HepG2 (cell line): ENCODE measurements at regions not wholly inside any gene's neighbourhood (a gene's known extent, or its start where the extent isn't known, plus 50 kb on each side); places are given as distances from the start of the nearest gene placed in this dataset.

Experiments
- ATAC-seq: fragments of 200-7000 bp; cut with Tn5 transposase; 3 replicates; pipeline ENCODE4 v1.9.1; 2020; ENCODE audit warnings: mild to moderate bottlenecking, moderate library complexity
- BruUV-seq: library from RNA; stranded (reverse); fragments of 400-500 nt; replicated peaks from 2 replicates; lab custom pipeline; 2021; lab: Mats Ljungman, UMichigan
- CTCF ChIA-PET: fragments of 300-600 bp; formaldehyde crosslinking; extraction: SDS; loops from one replicate; lab custom pipeline; 2021; ENCODE audit warnings: low total read pairs, inconsistent platforms, low intra/inter-chr PET ratio; lab: Yijun Ruan, JAX
- POLR2A ChIA-PET: fragments of 350-600 bp; sonication (Branson Sonifier 250); formaldehyde crosslinking; loops from one replicate; lab custom pipeline; 2020; ENCODE audit warnings: antibody characterized with exemption, inconsistent platforms; lab: Yijun Ruan, JAX
- DNase-seq: peaks from one replicate; pipeline ENCODE4 v3.0.0-alpha.2; 2015; ENCODE audit warnings: low spot score
- FAIRE-seq: peaks from 3 replicates; lab custom pipeline; 2011; peaks lifted over from hg19 to GRCh38; lab: Jason Lieb, UNC
- H2AFZ ChIP-seq: one replicate; pipeline ENCODE4 v1.6.1; 2011; ENCODE audit warnings: low read length, inconsistent platforms
- H3K27ac ChIP-seq: fragments of 300-600 bp; 3 replicates; pipeline ENCODE4 v1.8.0; 2011; ENCODE audit warnings: mixed run types, mild to moderate bottlenecking, mixed read lengths, low read length, inconsistent platforms; ENCODE audit not compliant: insufficient read depth; ENCODE audit errors: extremely low read length
- H3K27me3 ChIP-seq, 2 experiments: fragments of 200-600 bp in 1 of 2; 2 replicates in 1 of 2; 3 replicates in 1 of 2; pipeline versions ENCODE4 v1.6.0 to v1.8.0; 2011; ENCODE audit warnings: low read length in 2 of 2, mild to moderate bottlenecking in 2 of 2, moderate library complexity in 2 of 2, inconsistent platforms in 1 of 2; ENCODE audit not compliant: insufficient read depth in 2 of 2, control insufficient read depth in 1 of 2
- H3K36me3 ChIP-seq, 2 experiments: fragments of 200-600 bp in 1 of 2; replicated peaks in 1 of 2; 2 replicates in 1 of 2; 3 replicates in 1 of 2; pipeline versions ENCODE4 v1.5.1 to v1.8.0; 2011; ENCODE audit warnings: low read length in 2 of 2, inconsistent platforms in 1 of 2; ENCODE audit not compliant: insufficient read depth in 2 of 2, control insufficient read depth in 1 of 2
- H3K4me1 ChIP-seq: 2 replicates; pipeline ENCODE4 v1.5.1; 2012; ENCODE audit warnings: low read length, inconsistent platforms; ENCODE audit not compliant: insufficient read depth
- H3K4me2 ChIP-seq: 2 replicates; pipeline ENCODE4 v1.6.0; 2011; ENCODE audit warnings: low read depth, low read length, inconsistent platforms
- H3K4me3 ChIP-seq, 3 experiments: fragments of 200-600 bp in 1 of 3; sonication (generic), shearing (Covaris generic) in 1 of 3; replicated peaks in 1 of 3; 2 replicates each; pipeline ENCODE4 v1.5.1; 2011 to 2016; ENCODE audit warnings: low read length in 3 of 3, inconsistent platforms in 2 of 3, low read depth in 2 of 3, mild to moderate bottlenecking in 2 of 3, control low read depth in 1 of 3, mixed read lengths in 1 of 3; ENCODE audit not compliant: insufficient read depth in 1 of 3
- H3K79me2 ChIP-seq: one replicate; pipeline ENCODE4 v1.6.1; 2011; ENCODE audit warnings: low read length, inconsistent platforms; ENCODE audit not compliant: insufficient read depth
- H3K9ac ChIP-seq: 2 replicates; pipeline ENCODE4 v1.6.0; 2011; ENCODE audit warnings: mild to moderate bottlenecking, low read depth, low read length, inconsistent platforms; ENCODE audit not compliant: insufficient read depth
- H3K9me3 ChIP-seq: 2 replicates; pipeline ENCODE4 v1.5.1; 2012; ENCODE audit warnings: mild to moderate bottlenecking, low read length
- H4K20me1 ChIP-seq: 2 replicates; pipeline ENCODE4 v1.6.0; 2011; ENCODE audit warnings: inconsistent platforms, mild to moderate bottlenecking, low read length, moderate library complexity; ENCODE audit not compliant: insufficient read depth
- ISL2 ChIP-seq: sonication (generic); formaldehyde crosslinking; IDR thresholded peaks from 2 replicates; pipeline ENCODE4 v1.5.0; 2020; ENCODE audit warnings: missing genetic modification reagents
- JDP2 ChIP-seq: sonication (generic); formaldehyde crosslinking; IDR thresholded peaks from 2 replicates; pipeline ENCODE4 v1.8.1; 2022; ENCODE audit warnings: missing genetic modification reagents, borderline replicate concordance
- NFATC3 ChIP-seq: sonication (generic); formaldehyde crosslinking; IDR thresholded peaks from 2 replicates; pipeline ENCODE4 v1.5.1; 2020; ENCODE audit warnings: mild to moderate bottlenecking, missing genetic modification reagents
- TRIM24 ChIP-seq: sonication (generic); formaldehyde crosslinking; IDR thresholded peaks from 2 replicates; pipeline ENCODE4 v1.8.0; 2022; ENCODE audit warnings: mild to moderate bottlenecking, missing genetic modification reagents
- ZNF3 ChIP-seq: IDR thresholded peaks from 2 replicates; pipeline ENCODE4 v1.7.0; 2017; ENCODE audit warnings: inconsistent platforms
- ZNF326 ChIP-seq: sonication (generic); formaldehyde crosslinking; IDR thresholded peaks from 2 replicates; pipeline ENCODE4 v1.4.0; 2020; ENCODE audit warnings: missing genetic modification reagents, borderline replicate concordance
- ZNF44 ChIP-seq: sonication (generic); formaldehyde crosslinking; IDR thresholded peaks from 2 replicates; pipeline ENCODE4 v1.5.1; 2020; ENCODE audit warnings: mild to moderate bottlenecking, missing genetic modification reagents
- ZNF782 ChIP-seq: sonication (generic); formaldehyde crosslinking; IDR thresholded peaks from 2 replicates; pipeline ENCODE4 v1.4.0; 2020; ENCODE audit warnings: missing genetic modification reagents, mild to moderate bottlenecking, borderline replicate concordance
- ZSCAN20 ChIP-seq: sonication (generic); formaldehyde crosslinking; IDR thresholded peaks from 2 replicates; pipeline ENCODE4 v1.4.0; 2020; ENCODE audit warnings: missing genetic modification reagents, mild to moderate bottlenecking, borderline replicate concordance
- WGBS: methylation state at CpG from one replicate; pipeline ENCODE4 v1.1.6; 2017; ENCODE audit warnings: low lambda C conversion rate; 5-methylcytosine and 5-hydroxymethylcytosine counted together
- in situ Hi-C: cut with HindIII; loops from 2 replicates; pipeline ENCODE4 v1.10.0; 2017; ENCODE audit warnings: low pct_unique_long_range_greater_than_20kb; ENCODE audit not compliant: extremely low pct_ligation_motif_present
- intact Hi-C: fragments of 100-400 bp; cut with micrococcal nuclease; formaldehyde crosslinking; loops from one replicate; pipeline ENCODE4 v1.10.0; 2022; ENCODE audit not compliant: unreplicated experiment
- TF ChIP-seq, protein P1 (sequence below): sonication (generic); formaldehyde crosslinking; IDR thresholded peaks from 2 replicates; pipeline ENCODE4 v1.4.0; 2020; ENCODE audit warnings: mild to moderate bottlenecking, missing genetic modification reagents

GRCh38 chr7:1295776-1296355 is 63.2 kb downstream of the UNCX start:
- H3K79me2 ChIP-seq, result no peaks in the 10 kb centered on the region
- in situ Hi-C loops (no loop called here), intact Hi-C loops (no loop called here)
- no CpG with 5 or more reads among the region's 13 CpGs for WGBS
- ATAC-seq, result no peak; the same call in 2 of the 3 replicates
- no peak overlapping the region for H3K9ac ChIP-seq
- no peak overlapping the region for H2AFZ ChIP-seq
- no peak for DNase-seq
- BruUV-seq, result no TSS peak
- H3K9me3 ChIP-seq, result no peaks in the 10 kb centered on the region
- H3K4me3 ChIP-seq, result no peak overlapping the region
- POLR2A ChIA-PET, result no interaction called here
- TF ChIP-seq ZSCAN20 (CRISPR knock-in tag) (no peak), JDP2 (no peak), ISL2 (CRISPR knock-in tag) (no peak), ZNF326 (no peak), NFATC3 (no peak), ZNF44 (CRISPR knock-in tag) (no peak), TRIM24 (CRISPR knock-in tag) (no peak), ZNF3 (CRISPR knock-in tag) (no peak), ZNF782 (CRISPR knock-in tag) (no peak)
- TF ChIP-seq, protein P1, sequence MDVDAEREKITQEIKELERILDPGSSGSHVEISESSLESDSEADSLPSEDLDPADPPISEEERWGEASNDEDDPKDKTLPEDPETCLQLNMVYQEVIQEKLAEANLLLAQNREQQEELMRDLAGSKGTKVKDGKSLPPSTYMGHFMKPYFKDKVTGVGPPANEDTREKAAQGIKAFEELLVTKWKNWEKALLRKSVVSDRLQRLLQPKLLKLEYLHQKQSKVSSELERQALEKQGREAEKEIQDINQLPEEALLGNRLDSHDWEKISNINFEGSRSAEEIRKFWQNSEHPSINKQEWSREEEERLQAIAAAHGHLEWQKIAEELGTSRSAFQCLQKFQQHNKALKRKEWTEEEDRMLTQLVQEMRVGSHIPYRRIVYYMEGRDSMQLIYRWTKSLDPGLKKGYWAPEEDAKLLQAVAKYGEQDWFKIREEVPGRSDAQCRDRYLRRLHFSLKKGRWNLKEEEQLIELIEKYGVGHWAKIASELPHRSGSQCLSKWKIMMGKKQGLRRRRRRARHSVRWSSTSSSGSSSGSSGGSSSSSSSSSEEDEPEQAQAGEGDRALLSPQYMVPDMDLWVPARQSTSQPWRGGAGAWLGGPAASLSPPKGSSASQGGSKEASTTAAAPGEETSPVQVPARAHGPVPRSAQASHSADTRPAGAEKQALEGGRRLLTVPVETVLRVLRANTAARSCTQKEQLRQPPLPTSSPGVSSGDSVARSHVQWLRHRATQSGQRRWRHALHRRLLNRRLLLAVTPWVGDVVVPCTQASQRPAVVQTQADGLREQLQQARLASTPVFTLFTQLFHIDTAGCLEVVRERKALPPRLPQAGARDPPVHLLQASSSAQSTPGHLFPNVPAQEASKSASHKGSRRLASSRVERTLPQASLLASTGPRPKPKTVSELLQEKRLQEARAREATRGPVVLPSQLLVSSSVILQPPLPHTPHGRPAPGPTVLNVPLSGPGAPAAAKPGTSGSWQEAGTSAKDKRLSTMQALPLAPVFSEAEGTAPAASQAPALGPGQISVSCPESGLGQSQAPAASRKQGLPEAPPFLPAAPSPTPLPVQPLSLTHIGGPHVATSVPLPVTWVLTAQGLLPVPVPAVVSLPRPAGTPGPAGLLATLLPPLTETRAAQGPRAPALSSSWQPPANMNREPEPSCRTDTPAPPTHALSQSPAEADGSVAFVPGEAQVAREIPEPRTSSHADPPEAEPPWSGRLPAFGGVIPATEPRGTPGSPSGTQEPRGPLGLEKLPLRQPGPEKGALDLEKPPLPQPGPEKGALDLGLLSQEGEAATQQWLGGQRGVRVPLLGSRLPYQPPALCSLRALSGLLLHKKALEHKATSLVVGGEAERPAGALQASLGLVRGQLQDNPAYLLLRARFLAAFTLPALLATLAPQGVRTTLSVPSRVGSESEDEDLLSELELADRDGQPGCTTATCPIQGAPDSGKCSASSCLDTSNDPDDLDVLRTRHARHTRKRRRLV (CRISPR knock-in tag), result no peak
- H3K27me3 ChIP-seq, result peaks cover 19 to 80% of the 10 kb centered on the region in 2 experiments; a peak in 4 of 5 replicates
- no peaks in the 10 kb centered on the region for H3K36me3 ChIP-seq
- no peak overlapping the region for H3K4me2 ChIP-seq
- peaks cover 7% of the 10 kb centered on the region for H3K4me1 ChIP-seq
- CTCF ChIA-PET, result no interaction called here
- H4K20me1 ChIP-seq, result no peaks in the 10 kb centered on the region
- H3K27ac ChIP-seq, result no peak overlapping the region
- FAIRE-seq, result no peak
